Superior temporal gyrus (tissue), 1 donor: ENCODE measurements at regions not wholly inside any gene's neighbourhood (a gene's known extent, or its start where the extent isn't known, plus 50 kb on each side); places are given as distances from the start of the nearest gene placed in this dataset.

ENCODE experiments used
- DNase-seq: peaks from one replicate; pipeline ENCODE4 v3.0.0-alpha.2; 2016; ENCODE audit errors: extremely low spot score

DNA sequence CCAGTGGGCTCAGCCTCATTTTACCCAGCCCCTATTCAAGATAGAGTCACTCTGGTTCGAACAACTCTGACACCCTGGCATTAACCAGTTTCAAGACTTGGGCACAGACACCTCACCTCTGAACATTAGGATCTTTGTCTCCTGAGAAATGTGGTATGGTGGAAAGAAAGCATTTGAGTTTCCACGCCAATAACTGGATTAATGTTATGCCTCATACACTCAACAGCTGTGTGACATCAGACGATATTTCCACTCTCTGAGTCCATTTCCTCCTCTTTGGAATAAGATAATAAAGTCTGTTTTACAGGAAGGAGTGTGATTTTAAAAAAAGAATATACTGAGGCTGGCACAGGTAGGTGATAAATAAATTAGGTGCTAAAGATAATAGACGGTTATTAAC lies 121.3 kb upstream of the CHL1 start:
- DNase-seq, result no peak

DNA sequence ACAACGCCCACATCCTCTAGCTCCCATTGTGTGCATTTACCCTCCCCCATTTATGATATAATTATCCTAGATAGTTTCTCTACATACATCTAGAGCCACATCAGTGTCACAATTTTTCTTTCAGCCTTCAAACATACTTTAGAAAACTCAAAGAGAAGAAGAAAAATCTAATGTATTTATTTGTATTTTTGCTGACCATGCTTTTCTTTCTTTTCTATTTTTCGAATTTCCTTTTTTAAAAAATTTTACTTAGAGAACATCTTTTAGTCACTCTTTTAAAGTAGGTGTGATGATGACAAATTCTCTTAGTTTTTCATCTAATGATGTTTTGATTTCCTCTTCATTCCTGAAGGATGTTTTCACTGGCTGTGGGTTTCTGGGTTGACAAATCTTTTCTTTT lies 117.0 kb upstream of the CHL1 start:
- no peak for DNase-seq

DNA sequence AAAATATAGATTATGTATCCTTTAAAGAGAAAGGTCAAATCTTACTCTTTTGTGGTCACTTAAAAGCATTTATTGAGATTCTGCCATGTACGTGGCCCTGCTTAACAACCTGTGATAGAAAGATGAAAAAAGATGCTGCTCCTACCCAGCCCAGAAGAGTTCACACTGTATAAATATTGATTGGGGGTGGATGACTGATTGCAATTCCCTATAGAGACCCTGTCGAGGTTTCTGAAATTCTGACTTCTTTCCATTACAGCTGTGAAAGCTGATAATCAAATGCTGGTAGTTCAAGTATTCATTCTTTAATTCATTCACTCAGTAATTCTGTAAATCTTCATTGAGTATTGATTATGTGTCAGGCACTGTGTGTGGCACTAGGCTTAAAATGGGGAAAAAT lies 114.1 kb upstream of the CHL1 start:
- DNase-seq, result no peak

DNA sequence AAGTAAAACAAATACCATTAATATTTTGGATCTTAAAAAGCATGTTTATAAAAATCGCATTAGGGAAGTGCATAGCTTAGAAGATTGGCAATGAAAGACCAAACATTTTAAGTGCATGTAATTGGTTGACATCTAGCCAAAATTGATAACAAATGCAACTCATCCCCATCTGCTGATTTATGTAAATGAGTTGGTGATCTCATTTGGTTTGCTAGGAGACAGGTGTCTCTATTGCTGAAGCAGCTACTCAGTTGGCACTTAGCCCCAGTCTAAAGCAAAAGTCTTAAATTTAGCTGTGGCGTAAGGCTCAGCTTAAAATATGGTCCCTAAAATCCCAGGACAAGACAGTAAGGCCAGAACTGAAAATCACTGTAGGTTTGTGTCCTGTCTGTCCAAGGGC lies 113.5 kb upstream of the CHL1 start:
- DNase-seq, result no peak

DNA sequence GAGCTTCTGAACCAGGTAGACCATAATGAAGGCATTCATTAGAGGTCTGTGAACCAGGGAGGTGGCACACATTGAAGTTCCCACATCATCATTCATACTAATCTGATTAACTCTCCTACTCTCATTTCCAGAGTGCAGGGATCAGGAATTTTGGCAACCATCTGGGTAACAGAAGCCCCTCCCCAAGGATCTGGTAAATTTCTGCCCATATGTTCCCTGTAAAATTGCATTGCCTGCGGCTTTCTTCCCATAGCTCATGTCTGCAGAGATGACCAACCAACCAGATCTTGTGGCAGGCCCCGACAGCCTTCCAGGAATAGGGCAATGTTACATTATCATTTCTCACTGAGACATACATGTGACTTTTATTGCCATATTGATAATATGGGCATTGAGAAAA lies 111.4 kb upstream of the CHL1 start:
- DNase-seq, result no peak

DNA sequence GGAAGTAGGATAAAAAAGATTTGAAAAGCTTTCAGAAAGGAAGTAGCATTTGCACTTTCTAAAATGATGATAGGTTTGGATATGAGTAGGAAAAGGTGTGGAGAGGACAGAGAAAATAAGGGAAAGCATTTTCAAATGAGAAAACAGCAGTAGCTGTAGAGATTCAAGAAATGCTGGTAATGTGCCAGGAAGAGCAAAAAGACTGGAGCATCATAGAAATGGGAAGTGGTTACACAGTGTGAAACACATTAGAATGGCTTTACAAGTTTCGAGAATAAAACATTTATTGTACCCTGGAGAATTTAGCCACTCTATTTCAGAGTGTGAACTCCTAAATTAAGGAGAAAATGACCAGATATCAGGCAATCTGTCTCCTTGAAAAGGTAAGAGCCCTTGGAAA lies 108.3 kb upstream of the CHL1 start:
- no peak for DNase-seq

DNA sequence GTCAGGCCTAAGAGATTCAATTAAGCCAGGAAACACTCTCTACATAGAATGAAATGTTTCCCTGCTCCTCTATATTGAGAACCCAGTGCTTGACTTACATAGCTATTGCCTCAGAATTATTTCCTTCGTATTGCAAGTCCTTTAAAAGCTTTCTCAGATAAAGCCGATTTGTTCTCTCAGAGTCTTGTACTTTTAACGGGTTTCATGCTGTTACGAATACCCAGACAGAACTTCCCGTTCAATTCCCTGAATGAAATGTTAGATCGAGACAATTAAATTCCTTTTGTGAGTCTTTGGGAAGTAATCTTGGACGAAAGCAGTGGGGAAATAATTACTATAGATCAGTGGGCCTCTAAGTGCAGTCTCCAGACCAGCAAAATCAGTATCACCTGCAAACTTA lies 102.8 kb upstream of the CHL1 start:
- DNase-seq, result no peak

DNA sequence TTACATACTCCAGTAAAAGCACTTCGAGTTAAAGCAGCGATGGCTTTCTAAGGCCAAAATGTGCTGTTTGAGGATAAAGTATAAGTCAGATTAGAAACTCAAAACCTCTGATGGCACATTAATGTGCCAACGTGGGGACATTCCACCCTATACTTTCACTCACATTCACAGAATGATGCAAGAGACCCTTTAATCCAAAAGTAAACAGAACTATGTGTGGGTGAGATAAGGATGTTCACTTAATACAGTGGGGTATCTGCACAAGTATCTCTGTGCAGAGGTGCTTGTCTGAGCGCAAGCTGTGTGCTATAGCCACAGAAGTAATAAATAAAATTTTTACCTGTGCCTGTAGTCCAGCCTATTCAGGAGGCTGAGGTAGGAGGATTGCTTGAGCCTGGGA lies 100.3 kb upstream of the CHL1 start:
- no peak for DNase-seq

DNA sequence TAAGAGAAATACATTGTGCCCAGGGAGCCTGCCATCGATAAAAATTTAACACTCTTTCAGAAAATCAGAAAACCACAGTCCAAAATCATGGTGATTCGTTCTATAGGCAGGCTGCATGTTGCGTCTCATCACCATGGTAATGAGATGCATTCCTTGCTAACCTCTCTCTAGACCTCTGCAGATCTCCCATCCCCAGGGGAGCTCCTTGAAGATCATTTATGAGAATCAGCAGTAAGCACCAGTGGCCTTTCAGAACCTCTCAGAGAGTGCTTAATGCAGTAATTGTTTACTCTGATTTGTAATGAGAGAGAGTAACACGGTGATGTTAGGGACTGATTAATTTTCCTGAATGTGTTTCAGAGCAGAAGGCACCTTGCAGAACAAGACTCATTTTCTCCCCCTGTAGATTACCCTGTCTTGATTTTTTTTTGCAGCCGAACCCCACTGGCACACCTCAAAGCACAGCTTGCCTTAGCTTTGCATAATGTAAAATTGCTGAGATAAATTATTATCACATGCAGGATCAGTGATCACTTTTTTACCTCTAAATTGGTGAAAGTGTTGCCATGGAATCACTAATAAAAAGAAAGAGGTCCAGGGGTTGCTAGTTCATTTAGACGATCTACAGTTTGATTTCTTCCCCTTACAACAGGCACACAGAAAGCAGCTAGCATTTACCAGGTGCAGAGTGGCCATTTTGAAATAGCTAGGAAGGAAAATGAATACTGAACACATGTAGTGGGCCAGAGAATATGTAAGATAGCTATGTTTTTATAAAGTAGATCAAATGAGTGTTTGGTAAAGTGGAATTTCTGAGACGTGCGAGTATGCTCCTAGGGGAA lies 98.9 kb upstream of the CHL1 start:
- DNase-seq, result no peak

DNA sequence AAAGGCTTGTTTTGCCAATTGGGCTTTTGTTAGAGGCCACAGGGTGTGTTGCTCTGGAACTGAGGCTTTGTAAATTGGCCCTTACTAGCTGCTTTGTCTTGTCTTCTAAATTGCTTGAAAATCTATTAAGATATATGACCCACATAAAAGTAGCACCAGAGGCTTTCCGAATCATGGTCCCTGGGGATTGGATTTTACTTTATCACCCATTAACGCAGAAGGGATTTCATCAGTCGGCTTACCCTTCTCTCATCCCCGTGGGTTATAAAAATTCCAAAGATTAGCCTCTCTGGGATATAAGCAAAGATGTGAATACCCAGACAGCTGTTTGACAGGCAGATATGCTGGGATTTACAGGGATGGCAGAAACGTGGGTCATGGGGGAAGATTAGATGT lies 98.3 kb upstream of the CHL1 start:
- no peak for DNase-seq

DNA sequence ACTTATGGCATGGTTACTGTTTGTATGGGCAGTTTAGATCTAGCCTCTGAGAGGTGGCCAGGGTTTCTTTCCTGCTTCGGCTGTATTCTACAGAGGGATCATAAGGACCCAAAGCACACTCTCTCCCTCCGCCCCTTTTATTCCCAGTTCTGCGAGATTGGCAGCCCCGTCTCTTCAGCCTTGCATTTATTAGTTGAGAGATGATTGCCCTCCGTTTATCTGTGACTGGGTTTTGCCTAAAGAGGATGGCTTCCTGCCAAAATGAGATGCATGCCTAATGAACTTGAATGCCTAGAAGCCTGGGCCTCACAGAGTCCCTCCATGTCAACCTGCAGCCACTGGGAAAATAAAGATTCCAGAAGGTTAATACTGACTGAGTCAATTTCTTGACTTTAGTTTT lies 97.1 kb upstream of the CHL1 start:
- DNase-seq, result no peak

DNA sequence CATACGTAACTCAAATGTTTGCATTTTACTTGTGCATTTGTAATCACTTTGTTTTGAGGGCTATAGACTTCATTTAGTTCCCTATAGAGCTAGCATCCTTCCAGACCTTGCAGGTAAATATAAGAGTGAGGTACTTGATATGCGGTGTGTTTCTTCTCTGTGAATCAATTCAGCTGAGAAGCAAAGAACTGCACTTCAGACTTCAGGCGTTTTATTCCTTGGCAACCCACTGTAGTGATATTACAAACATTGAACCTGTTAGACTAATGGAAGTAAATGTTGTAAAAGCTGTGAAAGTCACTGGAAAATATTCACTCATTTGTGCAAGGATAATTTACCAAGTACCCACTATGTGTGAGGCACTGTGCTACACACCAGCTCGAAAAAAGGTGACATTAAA lies 94.1 kb upstream of the CHL1 start:
- no peak for DNase-seq

DNA sequence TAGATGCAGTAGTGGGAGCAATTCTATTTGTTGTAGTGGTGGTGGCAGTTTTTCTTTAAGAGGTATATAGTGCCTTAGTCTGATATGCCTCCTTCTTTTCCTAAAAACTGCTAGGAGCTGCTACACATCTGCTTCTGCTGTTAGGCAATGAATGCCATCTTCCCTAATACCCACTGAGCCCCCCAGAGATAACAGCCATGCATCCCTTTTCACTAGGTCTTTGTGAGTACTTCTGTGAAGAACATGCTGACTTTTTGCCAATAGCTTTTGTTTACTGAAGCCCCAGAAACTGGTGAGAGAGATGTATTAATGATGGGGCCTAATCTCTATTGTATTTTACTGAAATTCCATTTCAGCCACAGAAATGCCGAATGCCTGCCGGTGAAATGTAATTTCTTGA lies 92.6 kb upstream of the CHL1 start:
- no peak for DNase-seq

DNA sequence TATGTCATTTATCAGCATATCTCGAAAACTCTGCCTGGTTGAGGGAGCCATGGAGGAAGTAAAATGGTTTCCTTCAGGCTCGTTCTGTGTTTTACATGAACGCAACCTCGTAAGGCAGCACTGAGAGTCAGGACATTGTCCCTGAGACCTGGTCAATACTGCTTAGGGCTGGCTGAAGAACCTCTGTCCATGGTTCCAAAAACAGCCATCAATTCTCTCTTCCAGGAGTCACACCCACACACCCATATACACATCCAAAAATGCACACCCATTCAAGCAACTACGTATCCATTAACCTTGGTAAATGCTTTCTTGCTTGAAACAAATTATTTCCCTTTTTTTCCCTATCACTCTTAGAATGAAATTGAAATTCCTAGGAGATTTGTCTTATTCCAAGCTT lies 91.0 kb upstream of the CHL1 start:
- DNase-seq, result no peak

DNA sequence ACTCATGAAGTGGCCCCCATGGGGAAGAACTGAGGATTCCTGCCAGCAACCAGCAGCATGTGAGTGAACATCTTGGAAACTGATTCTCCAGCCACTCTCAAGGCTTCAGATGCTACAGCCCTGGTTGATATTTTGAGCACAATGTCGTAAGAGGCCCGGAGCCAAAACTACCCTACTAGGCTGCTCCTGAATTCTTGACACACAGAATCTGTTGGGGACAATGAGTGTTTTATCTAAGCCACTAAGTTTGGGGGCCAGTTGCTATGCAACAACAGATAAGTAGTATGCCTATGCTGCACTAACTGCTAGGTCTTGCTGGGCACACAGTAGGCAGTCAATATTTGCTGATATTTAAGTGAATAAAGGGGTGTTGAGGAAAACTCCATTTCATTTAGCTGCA lies 89.9 kb upstream of the CHL1 start:
- DNase-seq, result no peak

DNA sequence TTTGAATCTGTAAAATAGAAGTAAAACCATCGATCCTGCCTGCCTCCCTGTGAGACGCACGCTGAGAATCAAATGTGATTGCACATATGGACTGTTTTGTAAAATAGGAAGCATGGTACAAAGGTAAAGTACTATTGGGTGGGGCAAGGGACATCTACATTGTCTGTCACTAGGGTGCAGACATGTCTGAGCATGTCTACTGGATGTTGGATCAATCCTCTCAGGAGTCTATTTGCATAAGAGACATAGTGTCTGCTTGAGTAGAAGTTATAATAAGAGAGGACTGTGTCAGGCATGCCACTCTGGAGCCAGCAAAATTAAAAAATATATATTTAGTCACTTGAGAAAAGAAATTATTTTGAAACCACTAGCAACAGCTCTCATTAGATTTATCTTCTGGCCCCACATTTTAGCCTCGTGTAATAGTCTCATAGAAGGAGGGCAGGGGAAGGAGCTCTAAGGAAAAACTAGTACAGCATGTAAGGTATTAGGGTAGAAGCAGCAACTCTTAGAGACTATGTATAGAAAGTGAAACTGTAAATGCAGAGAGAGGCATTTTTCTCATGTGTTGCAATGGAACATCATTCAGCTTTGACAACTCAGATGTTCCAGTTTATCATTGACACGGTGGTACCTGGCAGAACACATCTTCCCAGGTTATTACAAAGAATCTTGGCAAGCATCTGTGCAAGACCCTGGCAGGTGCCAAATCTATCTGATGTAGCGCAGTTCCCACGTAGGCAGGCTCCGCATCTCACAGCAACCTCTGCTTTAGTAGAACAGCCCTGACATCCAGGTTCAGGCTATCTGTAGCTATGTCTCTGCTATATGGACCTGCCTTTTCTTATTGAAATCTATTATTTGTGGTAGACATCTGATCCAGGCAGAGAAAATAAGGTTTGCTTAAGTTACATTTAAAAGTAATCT lies 85.2 kb upstream of the CHL1 start:
- DNase-seq, result no peak

DNA sequence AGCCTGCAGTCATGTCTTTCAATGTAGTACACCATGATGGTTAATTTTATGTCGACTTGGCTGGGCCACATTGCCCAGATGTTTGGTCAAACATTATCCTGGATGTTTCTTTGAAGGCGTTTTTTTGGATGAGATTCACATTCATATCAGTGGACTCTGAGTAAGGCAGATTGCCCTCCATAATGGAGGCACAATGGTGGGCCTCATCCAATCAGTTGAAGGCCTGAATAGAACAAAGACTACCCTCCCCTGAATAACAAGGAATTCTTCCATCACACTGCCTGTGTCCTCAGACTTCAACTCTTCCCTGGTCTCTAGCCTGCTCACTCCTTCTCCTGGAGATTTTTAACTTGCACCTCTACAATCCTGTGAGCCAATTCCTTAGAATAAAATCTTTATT lies 83.8 kb upstream of the CHL1 start:
- no peak for DNase-seq

DNA sequence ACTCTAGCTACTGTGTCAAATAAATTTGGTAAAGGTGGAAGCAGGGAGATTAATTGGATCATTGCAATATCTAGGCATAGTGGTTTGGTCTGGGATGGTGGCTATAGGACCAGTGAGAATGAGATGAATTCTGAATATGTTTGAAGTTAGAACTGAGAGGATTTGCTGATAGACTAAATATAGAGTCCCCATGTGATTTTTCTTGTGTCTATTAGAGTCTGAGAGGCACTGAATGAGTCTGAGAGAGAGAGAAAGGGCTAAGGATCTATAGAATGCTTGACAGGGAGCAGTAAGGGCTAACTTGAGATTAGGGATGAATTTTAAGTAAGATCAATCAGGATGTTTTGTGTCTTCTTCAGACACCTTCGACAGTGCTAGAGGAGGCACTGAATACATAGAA lies 77.9 kb upstream of the CHL1 start:
- DNase-seq, result no peak

DNA sequence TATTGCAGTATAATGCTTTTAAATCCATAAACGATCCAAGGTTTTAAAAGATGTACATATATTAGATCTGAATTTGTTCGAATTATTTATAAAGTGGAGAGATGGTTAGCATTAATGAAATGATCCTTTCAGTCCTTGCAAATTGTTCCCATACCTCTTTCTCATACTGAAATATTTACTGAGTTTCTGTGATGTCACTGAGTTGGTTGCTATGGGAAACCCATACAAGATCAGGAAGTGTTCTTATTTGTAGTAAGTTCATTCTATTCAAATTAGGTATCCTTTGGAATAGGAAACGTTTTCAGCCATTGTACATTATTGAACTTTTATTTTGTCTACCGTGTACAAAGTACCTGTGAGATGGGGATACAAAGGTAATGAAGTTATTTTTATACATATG lies 73.2 kb upstream of the CHL1 start:
- DNase-seq, result no peak

DNA sequence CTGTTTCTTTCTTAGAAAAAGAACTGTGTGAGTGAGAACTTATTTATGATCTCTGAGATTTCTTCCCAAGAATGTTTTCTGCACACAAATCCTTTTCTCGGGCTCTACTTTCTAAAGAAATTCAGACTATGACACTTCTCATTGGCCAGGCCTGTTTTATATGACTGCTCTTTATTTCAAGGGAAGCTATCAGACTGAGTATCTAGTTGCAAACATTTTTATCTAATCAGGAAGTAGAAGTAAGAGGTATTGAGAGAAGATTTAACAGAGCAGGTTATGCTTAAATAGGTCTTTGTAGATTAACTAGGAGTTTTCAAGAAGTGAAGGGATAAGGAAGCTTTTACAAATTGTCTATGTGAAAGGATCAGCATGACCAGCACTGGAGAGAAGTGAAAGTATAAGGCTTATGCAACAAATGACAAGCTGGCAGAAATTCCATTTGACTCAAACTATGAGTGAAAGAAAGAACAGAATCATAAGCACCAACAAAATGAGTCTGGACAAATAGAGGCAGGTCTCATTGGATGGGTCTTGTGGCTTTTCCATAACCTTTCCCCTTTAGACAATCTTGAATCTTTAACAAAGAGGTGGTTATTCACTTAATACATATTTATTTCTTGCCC lies 71.9 kb upstream of the CHL1 start:
- DNase-seq, result no peak

DNA sequence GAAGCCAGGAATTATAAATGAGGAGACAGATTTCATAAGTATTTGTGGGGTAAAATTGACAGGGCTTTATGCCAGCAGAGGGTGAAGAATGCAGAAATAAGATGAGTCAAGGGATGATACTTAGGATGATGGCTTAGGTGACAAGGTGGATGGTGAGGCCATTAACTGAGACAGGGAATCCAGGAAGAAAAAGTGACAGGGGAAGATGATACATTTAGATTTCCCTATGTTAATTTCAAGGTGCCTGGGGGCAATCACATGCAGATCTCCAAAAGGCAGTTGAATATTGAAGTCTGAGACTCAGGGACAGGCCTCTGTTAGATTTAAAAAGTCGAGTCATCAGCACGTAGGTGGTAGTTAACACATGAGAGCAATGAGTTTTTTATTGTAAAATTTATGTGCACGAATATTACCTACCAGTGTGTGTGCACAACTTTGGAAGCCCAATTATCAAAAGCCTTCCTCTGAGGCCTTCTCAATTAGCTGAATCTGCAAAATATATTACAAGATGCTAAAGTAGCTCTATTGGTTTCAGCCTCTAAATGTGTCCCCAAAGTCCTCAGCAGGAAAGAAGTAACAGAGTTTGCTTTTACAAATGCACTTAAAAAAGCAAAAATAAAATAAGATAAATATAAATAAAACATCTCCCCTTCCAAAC lies 67.9 kb upstream of the CHL1 start:
- no peak for DNase-seq
